ENCODE measurements at regions not wholly inside any gene's neighbourhood (a gene's known extent, or its start where the extent isn't known, plus 50 kb on each side); places are given as distances from the start of the nearest gene placed in this dataset.

DNA sequence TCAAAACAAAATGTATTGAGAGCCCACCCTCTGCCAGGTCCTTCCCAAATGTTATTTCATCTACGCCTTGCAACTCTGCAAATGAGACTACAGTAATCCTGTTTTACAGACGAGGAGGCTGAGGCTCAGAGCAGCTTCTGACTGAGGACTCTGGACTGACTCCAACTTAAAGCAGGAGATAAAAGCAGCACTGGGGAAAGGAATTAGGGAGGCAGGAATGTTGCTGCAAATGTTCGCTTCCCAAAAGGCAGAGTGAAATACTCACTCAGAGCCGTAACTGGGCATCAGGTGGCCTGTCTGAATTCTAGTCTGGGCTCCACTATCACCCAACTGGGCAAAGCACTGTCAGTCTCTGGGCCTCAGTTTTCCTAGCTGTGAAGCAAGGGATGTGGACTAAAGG, 94.7 kb upstream of the SRD5A3 start:
- TF ChIP-seq, protein P1, sequence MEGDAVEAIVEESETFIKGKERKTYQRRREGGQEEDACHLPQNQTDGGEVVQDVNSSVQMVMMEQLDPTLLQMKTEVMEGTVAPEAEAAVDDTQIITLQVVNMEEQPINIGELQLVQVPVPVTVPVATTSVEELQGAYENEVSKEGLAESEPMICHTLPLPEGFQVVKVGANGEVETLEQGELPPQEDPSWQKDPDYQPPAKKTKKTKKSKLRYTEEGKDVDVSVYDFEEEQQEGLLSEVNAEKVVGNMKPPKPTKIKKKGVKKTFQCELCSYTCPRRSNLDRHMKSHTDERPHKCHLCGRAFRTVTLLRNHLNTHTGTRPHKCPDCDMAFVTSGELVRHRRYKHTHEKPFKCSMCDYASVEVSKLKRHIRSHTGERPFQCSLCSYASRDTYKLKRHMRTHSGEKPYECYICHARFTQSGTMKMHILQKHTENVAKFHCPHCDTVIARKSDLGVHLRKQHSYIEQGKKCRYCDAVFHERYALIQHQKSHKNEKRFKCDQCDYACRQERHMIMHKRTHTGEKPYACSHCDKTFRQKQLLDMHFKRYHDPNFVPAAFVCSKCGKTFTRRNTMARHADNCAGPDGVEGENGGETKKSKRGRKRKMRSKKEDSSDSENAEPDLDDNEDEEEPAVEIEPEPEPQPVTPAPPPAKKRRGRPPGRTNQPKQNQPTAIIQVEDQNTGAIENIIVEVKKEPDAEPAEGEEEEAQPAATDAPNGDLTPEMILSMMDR (IDR thresholded peaks at IDR 0.05; ENCODE audit: poor library complexity), result no peak
- TF ChIP-seq EZH2phosphoT487 (IDR thresholded peaks at IDR 0.05; ENCODE audit: low read depth, severe bottlenecking, unreplicated experiment), result no peak
- TF ChIP-seq EZH2 (IDR thresholded peaks at IDR 0.05; ENCODE audit: borderline replicate concordance), result no peak
- Histone ChIP-seq H3K4me3 (no peak overlapping the region), H3K27ac (no peak overlapping the region), H2AFZ (no peak overlapping the region), H3K9me2 (replicated peaks; ENCODE audit: insufficient read depth) (no peaks in the 10 kb centered on the region), H3K4me1 (ENCODE audit: insufficient read depth) (no peaks in the 10 kb centered on the region), H3K79me2 (no peaks in the 10 kb centered on the region), H3K27me3 (no peaks in the 10 kb centered on the region), H4K20me1 (ENCODE audit: insufficient read depth, poor library complexity, severe bottlenecking) (no peaks in the 10 kb centered on the region), H3K36me3 (replicated peaks; ENCODE audit: insufficient read depth, low read depth) (no peaks in the 10 kb centered on the region), H3K9me3 (ENCODE audit: low read depth) (no peaks in the 10 kb centered on the region), H3K4me2 (no peak overlapping the region)
- peak; percentile 12 for DNase-seq (ENCODE audit: low spot score)
- WGBS (ENCODE audit: low lambda C conversion rate, missing lambda C conversion rate), result 34% methylated on average over 4 of the region's 4 CpGs

DNA sequence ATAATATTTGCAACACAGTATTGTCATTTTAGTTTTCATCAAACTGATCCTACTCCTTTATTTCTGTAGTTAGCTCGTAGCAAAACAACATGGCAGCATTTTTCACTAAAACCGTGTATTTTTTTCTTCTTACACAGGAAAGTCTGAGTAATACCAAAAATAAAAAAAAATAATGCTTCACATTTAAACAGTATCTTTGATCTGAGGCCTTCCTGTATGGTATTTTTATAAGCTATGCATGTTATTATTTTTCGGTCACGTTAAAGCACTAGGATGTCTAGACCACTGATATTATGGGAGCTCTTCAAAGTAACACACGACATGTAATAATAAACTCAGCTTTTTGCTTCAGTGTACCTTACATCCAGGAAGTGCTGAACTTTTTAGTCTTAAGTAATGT, 94.1 kb upstream of the SRD5A3 start:
- no peak overlapping the region for H3K4me3 ChIP-seq
- no peaks in the 10 kb centered on the region for H3K9me2 ChIP-seq (replicated peaks; ENCODE audit: insufficient read depth)
- no peak overlapping the region for H3K27ac ChIP-seq
- H2AFZ ChIP-seq, result no peak overlapping the region
- no peaks in the 10 kb centered on the region for H3K79me2 ChIP-seq
- no peaks in the 10 kb centered on the region for H3K4me1 ChIP-seq (ENCODE audit: insufficient read depth)
- no peaks in the 10 kb centered on the region for H4K20me1 ChIP-seq (ENCODE audit: insufficient read depth, poor library complexity, severe bottlenecking)
- WGBS (ENCODE audit: low lambda C conversion rate, missing lambda C conversion rate), result 81% methylated on average over 5 of the region's 5 CpGs
- no peak for TF ChIP-seq EZH2 (IDR thresholded peaks at IDR 0.05; ENCODE audit: borderline replicate concordance)
- TF ChIP-seq EZH2phosphoT487 (IDR thresholded peaks at IDR 0.05; ENCODE audit: low read depth, severe bottlenecking, unreplicated experiment), result no peak
- TF ChIP-seq, protein P1 (IDR thresholded peaks at IDR 0.05; ENCODE audit: poor library complexity), result no peak
- H3K4me2 ChIP-seq, result no peak overlapping the region
- no peaks in the 10 kb centered on the region for H3K9me3 ChIP-seq (ENCODE audit: low read depth)
- no peaks in the 10 kb centered on the region for H3K27me3 ChIP-seq
- no peak for DNase-seq (ENCODE audit: low spot score)
- no peaks in the 10 kb centered on the region for H3K36me3 ChIP-seq (replicated peaks; ENCODE audit: insufficient read depth, low read depth)

DNA sequence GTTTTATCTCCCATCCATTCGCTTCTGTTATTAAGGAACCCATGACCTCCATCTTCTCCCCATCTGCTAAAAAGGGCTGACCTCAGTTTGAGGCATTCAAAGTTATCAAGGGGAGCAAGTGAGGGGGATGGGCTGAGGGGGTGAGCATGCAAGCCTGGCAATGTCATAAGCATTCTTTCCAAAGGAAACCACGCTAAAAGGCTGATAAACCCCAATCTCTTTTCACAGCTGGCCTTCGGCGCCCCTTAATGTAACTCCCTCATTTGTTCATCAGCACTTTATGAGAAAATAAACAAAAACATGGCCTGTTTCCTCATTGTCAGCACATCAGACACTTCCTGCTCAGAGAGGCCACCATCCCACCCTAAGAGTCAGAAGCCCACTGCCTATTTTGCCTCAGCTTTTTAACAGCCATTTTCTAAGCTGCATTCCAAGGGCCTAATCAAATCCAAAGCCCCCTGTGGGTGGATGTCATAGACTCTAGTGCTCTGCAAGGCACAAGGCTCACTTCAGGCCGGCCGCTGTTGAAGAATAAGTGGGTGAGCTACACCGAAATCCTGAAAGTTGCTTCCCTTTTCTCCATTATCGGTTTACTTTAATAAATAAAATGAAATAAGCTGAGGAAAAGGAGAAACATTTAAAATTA, 92.0 kb upstream of the SRD5A3 start:
- Histone ChIP-seq H3K9me3 (ENCODE audit: low read depth) (no peaks in the 10 kb centered on the region), H3K36me3 (replicated peaks; ENCODE audit: insufficient read depth, low read depth) (no peaks in the 10 kb centered on the region), H3K27me3 (no peaks in the 10 kb centered on the region), H3K4me1 (ENCODE audit: insufficient read depth) (no peaks in the 10 kb centered on the region), H3K4me2 (no peak overlapping the region), H3K4me3 (no peak overlapping the region), H3K79me2 (no peaks in the 10 kb centered on the region), H3K9me2 (replicated peaks; ENCODE audit: insufficient read depth) (no peaks in the 10 kb centered on the region), H4K20me1 (ENCODE audit: insufficient read depth, poor library complexity, severe bottlenecking) (no peaks in the 10 kb centered on the region), H3K27ac (no peak overlapping the region), H2AFZ (no peak overlapping the region)
- TF ChIP-seq, protein P1 (IDR thresholded peaks at IDR 0.05; ENCODE audit: poor library complexity), result no peak
- no peak for TF ChIP-seq EZH2phosphoT487 (IDR thresholded peaks at IDR 0.05; ENCODE audit: low read depth, severe bottlenecking, unreplicated experiment)
- TF ChIP-seq EZH2 (IDR thresholded peaks at IDR 0.05; ENCODE audit: borderline replicate concordance), result no peak
- 86% methylated on average over 8 of the region's 8 CpGs for WGBS (ENCODE audit: low lambda C conversion rate, missing lambda C conversion rate)
- DNase-seq (ENCODE audit: low spot score), result no peak

Measured in hepatocyte (in vitro differentiated cells).